Peyer's patch (tissue), 4 donors: ENCODE measurements at regions not wholly inside any gene's neighbourhood (a gene's known extent, or its start where the extent isn't known, plus 50 kb on each side); places are given as distances from the start of the nearest gene placed in this dataset.

ENCODE experiments used
- DNase-seq, 3 donors: peaks; one replicate each; pipeline ENCODE4 v3.0.0-alpha.2; 2017 to 2019
- H3K27ac ChIP-seq, 4 donors: fragments of 200-600 bp; sonication (generic); one replicate each; pipeline ENCODE4 v1.5.1; 2016 to 2019
- H3K27me3 ChIP-seq, 2 donors: fragments of 200-600 bp; sonication (generic); one replicate each; pipeline ENCODE4 v1.5.1; 2019
- H3K36me3 ChIP-seq, 3 donors: fragments of 200-600 bp; sonication (generic); one replicate each; pipeline ENCODE4 v1.5.1; 2016 to 2019
- H3K4me1 ChIP-seq, 4 donors: fragments of 200-600 bp; sonication (generic); one replicate each; pipeline ENCODE4 v1.5.1; 2016 to 2019
- H3K4me3 ChIP-seq, 4 donors: fragments of 200-600 bp; sonication (generic); 1 replicate in 3 of 4; 2 replicates in 1 of 4; pipeline ENCODE4 v1.5.1; 2016 to 2019; ENCODE audit warnings: mild to moderate bottlenecking in 1 of 4
- H3K9me3 ChIP-seq, 4 donors: fragments of 200-600 bp; sonication (generic); one replicate each; pipeline ENCODE4 v1.5.1; 2016 to 2019; ENCODE audit warnings: mild to moderate bottlenecking in 1 of 4
- CTCF ChIP-seq, 6 experiments: fragments of 450-650 bp in 4 of 6; fragments of 200-600 bp in 2 of 6; sonication (generic) in 1 of 6; IDR thresholded peaks; one replicate each; pipeline ENCODE4 v1.5.1; 2017 to 2019; ENCODE audit warnings: antibody characterized with exemption in 6 of 6, mild to moderate bottlenecking in 3 of 6, moderate library complexity in 1 of 6
- POLR2A ChIP-seq, 2 donors: fragments of 450-650 bp; IDR thresholded peaks; one replicate each; pipeline ENCODE4 v1.5.1; 2017; ENCODE audit warnings: antibody characterized with exemption in 2 of 2, mild to moderate bottlenecking in 2 of 2, moderate library complexity in 2 of 2

- H3K4me3 ChIP-seq: no peak overlapping the region
- no peaks in the 10 kb centered on the region for H3K27me3 ChIP-seq
- H3K9me3 ChIP-seq: no peaks in the 10 kb centered on the region
- H3K4me1 ChIP-seq: no peaks in the 10 kb centered on the region
- H3K27ac ChIP-seq: no peak overlapping the region
- no peak for DNase-seq
- no peak for TF ChIP-seq CTCF (IDR thresholded peaks at IDR 0.05)
- no peak for TF ChIP-seq POLR2A (IDR thresholded peaks at IDR 0.05)
- H3K36me3 ChIP-seq: no peaks in the 10 kb centered on the region
These were observed 71.0 kb upstream of the PRR23E start for GRCh38 chr3:127121885-127122284.

GRCh38 chr3:127123533-127123932 lies 69.4 kb upstream of the PRR23E start:
- no peaks in the 10 kb centered on the region for H3K27me3 ChIP-seq
- H3K36me3 ChIP-seq: no peaks in the 10 kb centered on the region
- DNase-seq: no peak
- no peaks in the 10 kb centered on the region for H3K9me3 ChIP-seq
- no peak overlapping the region for H3K4me3 ChIP-seq
- no peak overlapping the region for H3K27ac ChIP-seq
- H3K4me1 ChIP-seq: no peaks in the 10 kb centered on the region
- TF ChIP-seq CTCF (IDR thresholded peaks at IDR 0.05) (no peak), POLR2A (IDR thresholded peaks at IDR 0.05) (no peak)

GRCh38 chr3:127124120-127124519 lies 68.8 kb upstream of the PRR23E start:
- DNase-seq: no peak
- TF ChIP-seq POLR2A (IDR thresholded peaks at IDR 0.05): no peak
- no peak for TF ChIP-seq CTCF (IDR thresholded peaks at IDR 0.05)
- H3K27ac ChIP-seq: no peak overlapping the region
- H3K4me3 ChIP-seq: no peak overlapping the region
- no peaks in the 10 kb centered on the region for H3K27me3 ChIP-seq
- H3K4me1 ChIP-seq: no peaks in the 10 kb centered on the region
- no peaks in the 10 kb centered on the region for H3K9me3 ChIP-seq
- H3K36me3 ChIP-seq: no peaks in the 10 kb centered on the region

GRCh38 chr3:127131424-127132170 lies 61.3 kb upstream of the PRR23E start:
- DNase-seq: no peak
- no peaks in the 10 kb centered on the region for H3K27me3 ChIP-seq

GRCh38 chr3:127132876-127133275 lies 60.1 kb upstream of the PRR23E start:
- peaks cover 0 to 7% (median 0%) of the 10 kb centered on the region in 4 donors for H3K4me1 ChIP-seq
- H3K9me3 ChIP-seq: no peaks in the 10 kb centered on the region
- H3K4me3 ChIP-seq: no peak overlapping the region
- H3K27me3 ChIP-seq: no peaks in the 10 kb centered on the region
- no peak overlapping the region for H3K27ac ChIP-seq
- no peaks in the 10 kb centered on the region for H3K36me3 ChIP-seq
- no peak for TF ChIP-seq POLR2A (IDR thresholded peaks at IDR 0.05)
- TF ChIP-seq CTCF (IDR thresholded peaks at IDR 0.05): no peak
- DNase-seq: no peak

More at GRCh38 chr3:127131424-127132170, 61.3 kb upstream of the PRR23E start:
- TF ChIP-seq CTCF (IDR thresholded peaks at IDR 0.05): no peak
- TF ChIP-seq POLR2A (IDR thresholded peaks at IDR 0.05): no peak
- Histone ChIP-seq H3K27ac (no peak overlapping the region), H3K4me3 (no peak overlapping the region), H3K36me3 (no peaks in the 10 kb centered on the region), H3K9me3 (no peaks in the 10 kb centered on the region), H3K4me1 (peaks cover 0 to 7% (median 0%) of the 10 kb centered on the region in 4 donors)
